RWPE2 (cell line): ENCODE measurements at regions not wholly inside any gene's neighbourhood (a gene's known extent, or its start where the extent isn't known, plus 50 kb on each side); places are given as distances from the start of the nearest gene placed in this dataset.

Experiments used
- ATAC-seq: fragments of 200-7000 bp; cut with Tn5 transposase; 3 replicates; pipeline ENCODE4 v1.9.1; 2021; ENCODE audit warnings: low read depth
- DNase-seq: peaks from one replicate; pipeline ENCODE4 v3.0.0-alpha.2; 2020; ENCODE audit warnings: low spot score
- H3K27ac ChIP-seq: fragments of 450-650 bp; 2 replicates; pipeline ENCODE4 v1.5.1; 2017; ENCODE audit warnings: mild to moderate bottlenecking; ENCODE audit not compliant: poor library complexity, severe bottlenecking
- H3K27me3 ChIP-seq: fragments of 250-450 bp; sonication (Bioruptor Pico); 2 replicates; pipeline ENCODE4 v1.5.1; 2021; ENCODE audit warnings: mild to moderate bottlenecking, moderate library complexity; ENCODE audit not compliant: insufficient read depth, poor library complexity, severe bottlenecking
- H3K36me3 ChIP-seq: fragments of 250-450 bp; sonication (Bioruptor Pico); 2 replicates; pipeline ENCODE4 v1.5.1; 2020; ENCODE audit warnings: low read depth, mild to moderate bottlenecking, moderate library complexity
- H3K4me1 ChIP-seq: fragments of 250-450 bp; sonication (Bioruptor Pico); 2 replicates; pipeline ENCODE4 v1.5.1; 2021; ENCODE audit warnings: mild to moderate bottlenecking, moderate library complexity; ENCODE audit not compliant: insufficient read depth, poor library complexity, severe bottlenecking
- H3K4me3 ChIP-seq: fragments of 250-450 bp; sonication (Bioruptor Pico); 2 replicates; pipeline ENCODE4 v1.5.1; 2021; ENCODE audit warnings: mild to moderate bottlenecking, moderate library complexity; ENCODE audit not compliant: severe bottlenecking
- H3K9me3 ChIP-seq: fragments of 250-450 bp; sonication (Bioruptor Pico); 2 replicates; pipeline ENCODE4 v1.5.1; 2021; ENCODE audit warnings: mild to moderate bottlenecking, moderate library complexity; ENCODE audit not compliant: severe bottlenecking
- CTCF ChIP-seq: fragments of 450-650 bp; IDR thresholded peaks from one replicate; pipeline ENCODE4 v1.5.1; 2017; ENCODE audit warnings: mild to moderate bottlenecking, moderate library complexity; ENCODE audit not compliant: poor library complexity, severe bottlenecking

- TF ChIP-seq CTCF = no peak
- Histone ChIP-seq H3K36me3 (no peaks in the 10 kb centered on the region), H3K27ac (no peak overlapping the region), H3K27me3 (no peaks in the 10 kb centered on the region), H3K4me1 (no peaks in the 10 kb centered on the region), H3K4me3 (no peak overlapping the region), H3K9me3 (no peaks in the 10 kb centered on the region)
- ATAC-seq (no peak), DNase-seq (no peak)
Observed at GRCh38 chr9:99638971-99639370, 182.7 kb upstream of the NR4A3 start.

GRCh38 chr9:99647604-99648003 is 174.1 kb upstream of the NR4A3 start:
- no peaks in the 10 kb centered on the region for H3K27me3 ChIP-seq
- TF ChIP-seq CTCF = no peak
- DNase-seq = no peak
- no peak overlapping the region for H3K4me3 ChIP-seq
- ATAC-seq = no peak
- no peaks in the 10 kb centered on the region for H3K9me3 ChIP-seq
- H3K27ac ChIP-seq = no peak overlapping the region
- no peaks in the 10 kb centered on the region for H3K4me1 ChIP-seq
- H3K36me3 ChIP-seq = no peaks in the 10 kb centered on the region

GRCh38 chr9:99650187-99650874 is 171.4 kb upstream of the NR4A3 start:
- TF ChIP-seq CTCF = no peak
- H3K4me1 ChIP-seq = no peaks in the 10 kb centered on the region
- H3K4me3 ChIP-seq = no peak overlapping the region
- DNase-seq = no peak
- H3K27me3 ChIP-seq = peaks cover 3% of the 10 kb centered on the region
- no peaks in the 10 kb centered on the region for H3K36me3 ChIP-seq
- no peak overlapping the region for H3K27ac ChIP-seq
- H3K9me3 ChIP-seq = no peaks in the 10 kb centered on the region
- ATAC-seq = no peak

- ATAC-seq (no peak), DNase-seq (no peak)
- no peak for TF ChIP-seq CTCF
- Histone ChIP-seq H3K36me3 (no peaks in the 10 kb centered on the region), H3K4me3 (no peak overlapping the region), H3K27me3 (no peaks in the 10 kb centered on the region), H3K27ac (no peak overlapping the region), H3K4me1 (no peaks in the 10 kb centered on the region), H3K9me3 (no peaks in the 10 kb centered on the region)
Observed at GRCh38 chr9:99660191-99660636, 161.5 kb upstream of the NR4A3 start.

GRCh38 chr9:99663297-99663696 is 158.4 kb upstream of the NR4A3 start:
- Histone ChIP-seq H3K4me1 (no peaks in the 10 kb centered on the region), H3K9me3 (no peaks in the 10 kb centered on the region), H3K27ac (no peak overlapping the region), H3K36me3 (no peaks in the 10 kb centered on the region), H3K27me3 (no peaks in the 10 kb centered on the region), H3K4me3 (no peak overlapping the region)
- ATAC-seq (no peak), DNase-seq (no peak)
- no peak for TF ChIP-seq CTCF
